ENCODE measurements at regions not wholly inside any gene's neighbourhood (a gene's known extent, or its start where the extent isn't known, plus 50 kb on each side); places are given as distances from the start of the nearest gene placed in this dataset.

DNA sequence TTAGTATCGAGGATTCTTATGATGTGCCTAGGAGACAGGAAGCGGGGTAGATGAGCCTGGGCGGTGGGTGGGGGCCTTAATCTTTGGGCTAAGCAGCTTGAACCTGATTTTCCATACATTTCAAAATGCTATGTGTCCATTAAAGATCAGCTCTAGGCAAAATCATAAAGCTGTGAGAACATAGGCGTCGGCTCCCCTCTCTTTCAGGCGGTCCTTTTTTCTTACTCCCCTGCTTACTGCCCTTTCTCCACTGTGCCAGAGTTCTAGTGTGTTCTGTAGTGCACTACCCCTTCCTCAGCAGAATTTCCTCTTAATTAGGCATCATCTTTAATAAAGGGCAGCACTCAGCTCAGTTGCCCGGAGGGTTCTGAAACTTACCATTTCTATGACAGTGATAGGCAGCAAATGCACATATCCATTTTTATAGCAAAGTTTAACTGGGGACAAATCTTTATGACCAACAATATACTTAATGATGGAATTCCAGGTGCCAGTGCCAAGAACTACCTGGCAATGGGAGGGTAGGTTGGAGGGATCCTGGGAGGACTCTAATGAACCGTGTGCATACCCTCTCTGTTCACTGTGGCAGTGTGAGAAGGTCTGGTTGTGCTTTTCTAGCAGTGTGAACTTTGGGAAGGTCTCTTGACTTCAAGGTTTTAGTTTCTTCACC lies 404.5 kb upstream of the TPM1 start:
- intact Hi-C loops (cut with DNase I), result no loop called here

DNA sequence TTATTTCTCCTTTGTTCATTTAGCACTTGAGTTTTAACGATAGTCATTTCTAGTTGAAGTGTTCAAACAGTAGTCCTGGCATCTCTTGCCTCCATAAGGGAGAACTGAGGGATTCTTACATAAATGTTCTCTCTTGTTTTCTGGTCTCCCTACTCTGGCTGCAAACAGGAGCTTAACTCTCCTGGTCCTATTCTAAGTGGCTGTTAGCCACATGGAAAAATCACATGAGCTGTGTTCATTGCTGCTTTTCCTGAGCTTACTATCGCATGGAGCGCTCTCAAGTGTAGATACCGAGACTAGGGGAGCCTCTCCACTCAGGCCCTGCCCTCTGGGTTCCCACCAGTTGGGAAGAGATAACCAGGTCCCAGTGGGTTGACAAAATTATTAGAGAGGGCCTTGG lies 403.1 kb upstream of the TPM1 start:
- Histone ChIP-seq H3K27ac (no peak overlapping the region), H3K4me1 (no peaks in the 10 kb centered on the region), H3K27me3 (no peaks in the 10 kb centered on the region), H3K36me3 (no peaks in the 10 kb centered on the region), H3K4me3 (no peak overlapping the region), H3K9me3 (no peaks in the 10 kb centered on the region)
- WGBS (ENCODE audit: insufficient coverage, low coverage, low lambda C conversion rate, missing lambda C conversion rate), result 90% methylated on average over 2 of the region's 4 CpGs
- TF ChIP-seq, protein P1, sequence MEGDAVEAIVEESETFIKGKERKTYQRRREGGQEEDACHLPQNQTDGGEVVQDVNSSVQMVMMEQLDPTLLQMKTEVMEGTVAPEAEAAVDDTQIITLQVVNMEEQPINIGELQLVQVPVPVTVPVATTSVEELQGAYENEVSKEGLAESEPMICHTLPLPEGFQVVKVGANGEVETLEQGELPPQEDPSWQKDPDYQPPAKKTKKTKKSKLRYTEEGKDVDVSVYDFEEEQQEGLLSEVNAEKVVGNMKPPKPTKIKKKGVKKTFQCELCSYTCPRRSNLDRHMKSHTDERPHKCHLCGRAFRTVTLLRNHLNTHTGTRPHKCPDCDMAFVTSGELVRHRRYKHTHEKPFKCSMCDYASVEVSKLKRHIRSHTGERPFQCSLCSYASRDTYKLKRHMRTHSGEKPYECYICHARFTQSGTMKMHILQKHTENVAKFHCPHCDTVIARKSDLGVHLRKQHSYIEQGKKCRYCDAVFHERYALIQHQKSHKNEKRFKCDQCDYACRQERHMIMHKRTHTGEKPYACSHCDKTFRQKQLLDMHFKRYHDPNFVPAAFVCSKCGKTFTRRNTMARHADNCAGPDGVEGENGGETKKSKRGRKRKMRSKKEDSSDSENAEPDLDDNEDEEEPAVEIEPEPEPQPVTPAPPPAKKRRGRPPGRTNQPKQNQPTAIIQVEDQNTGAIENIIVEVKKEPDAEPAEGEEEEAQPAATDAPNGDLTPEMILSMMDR (IDR thresholded peaks at IDR 0.05), result no peak
- no peak for TF ChIP-seq POLR2A (IDR thresholded peaks at IDR 0.05)
- DNase-seq (no peak), ATAC-seq (no peak)
- intact Hi-C loops (cut with DNase I), result no loop called here

More for the DNA sequence above, 404.5 kb upstream of the TPM1 start:
- Histone ChIP-seq H3K4me3 (no peak overlapping the region), H3K36me3 (no peaks in the 10 kb centered on the region), H3K27me3 (no peaks in the 10 kb centered on the region), H3K27ac (no peak overlapping the region), H3K4me1 (no peaks in the 10 kb centered on the region), H3K9me3 (no peaks in the 10 kb centered on the region)
- TF ChIP-seq, protein P1 (IDR thresholded peaks at IDR 0.05), result no peak
- no peak for TF ChIP-seq POLR2A (IDR thresholded peaks at IDR 0.05)
- ATAC-seq (no peak), DNase-seq (no peak)
- WGBS (ENCODE audit: insufficient coverage, low coverage, low lambda C conversion rate, missing lambda C conversion rate), result 93% methylated on average over 6 of the region's 8 CpGs

DNA sequence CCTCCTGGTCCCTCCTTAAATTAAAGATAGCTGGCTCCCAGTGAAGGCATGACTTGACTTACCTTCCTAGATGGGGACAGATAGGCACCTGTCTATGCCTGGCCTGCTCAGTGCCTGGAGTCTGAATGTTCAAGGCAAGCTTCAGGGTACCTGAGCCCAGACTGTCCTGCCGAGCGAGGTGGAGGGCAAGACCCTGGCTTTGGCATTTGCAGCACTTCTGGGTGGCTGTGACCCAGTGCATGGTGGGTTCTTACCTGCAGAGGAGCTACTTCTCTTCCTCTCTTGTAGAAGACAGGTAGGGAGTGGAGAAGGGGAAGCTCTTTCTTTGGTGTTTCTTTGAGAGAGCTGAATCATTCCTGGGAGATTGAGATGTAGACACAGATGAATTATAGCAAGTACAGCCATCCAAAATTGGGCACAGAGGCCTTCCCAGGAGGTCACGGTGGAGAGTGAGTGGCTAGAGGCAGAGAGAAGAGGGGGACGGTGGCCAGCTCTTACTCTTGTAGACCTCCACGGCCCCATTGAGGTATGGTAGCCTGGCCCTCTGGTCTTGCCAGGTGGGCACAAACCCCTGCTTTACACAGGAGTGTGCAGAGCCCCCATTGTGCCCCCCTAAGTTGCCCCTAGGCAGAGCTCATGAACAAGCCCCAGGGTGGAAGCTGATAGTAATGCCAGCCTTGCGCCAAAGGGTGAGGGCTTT lies 402.5 kb upstream of the TPM1 start:
- no peak overlapping the region for H3K4me3 ChIP-seq
- no peak for DNase-seq
- no peaks in the 10 kb centered on the region for H3K9me3 ChIP-seq
- H3K4me1 ChIP-seq, result no peaks in the 10 kb centered on the region
- no peak overlapping the region for H3K27ac ChIP-seq
- no peak for ATAC-seq
- TF ChIP-seq POLR2A (IDR thresholded peaks at IDR 0.05), result no peak
- TF ChIP-seq, protein P1 (IDR thresholded peaks at IDR 0.05), result no peak
- WGBS (ENCODE audit: insufficient coverage, low coverage, low lambda C conversion rate, missing lambda C conversion rate), result 100% methylated on average over 1 of the region's 6 CpGs
- no peaks in the 10 kb centered on the region for H3K27me3 ChIP-seq
- intact Hi-C loops (cut with DNase I), result no loop called here
- H3K36me3 ChIP-seq, result no peaks in the 10 kb centered on the region

DNA sequence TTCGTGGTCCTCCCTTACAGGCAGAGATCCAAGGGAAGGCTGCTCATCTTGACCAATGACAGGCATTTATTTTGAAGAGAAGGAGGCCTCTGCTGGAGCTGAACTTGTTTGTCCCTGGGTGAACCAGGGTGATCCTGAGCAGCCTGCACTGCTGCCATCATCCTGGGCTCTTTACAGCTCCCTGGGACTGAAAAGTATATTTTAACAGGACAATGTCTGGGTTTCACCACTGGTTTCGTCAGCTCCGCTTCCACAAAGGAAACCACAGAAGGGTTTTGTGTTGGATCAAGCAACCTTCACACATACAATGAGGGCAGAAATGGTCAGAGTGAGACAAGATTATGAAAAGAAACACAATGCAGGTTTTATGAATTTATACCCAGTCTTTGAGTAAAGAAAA lies 400.7 kb upstream of the TPM1 start:
- TF ChIP-seq, protein P1 (IDR thresholded peaks at IDR 0.05), result no peak
- no peak for TF ChIP-seq POLR2A (IDR thresholded peaks at IDR 0.05)
- H3K9me3 ChIP-seq, result no peaks in the 10 kb centered on the region
- intact Hi-C loops (cut with DNase I), result no loop called here
- H3K4me1 ChIP-seq, result no peaks in the 10 kb centered on the region
- H3K36me3 ChIP-seq, result no peaks in the 10 kb centered on the region
- DNase-seq (no peak), ATAC-seq (no peak)
- no peaks in the 10 kb centered on the region for H3K27me3 ChIP-seq
- H3K27ac ChIP-seq, result no peak overlapping the region
- H3K4me3 ChIP-seq, result no peak overlapping the region
- WGBS (ENCODE audit: insufficient coverage, low coverage, low lambda C conversion rate, missing lambda C conversion rate), result 75% methylated on average over 2 of the region's 3 CpGs
